GM12892 (cell line): ENCODE measurements at regions not wholly inside any gene's neighbourhood (a gene's known extent, or its start where the extent isn't known, plus 50 kb on each side); places are given as distances from the start of the nearest gene placed in this dataset.

ENCODE experiments used
- POLR2A ChIP-seq: IDR thresholded peaks from 2 replicates; pipeline ENCODE4 v1.6.1; 2011; ENCODE audit warnings: low read depth, low read length, control low read depth
- POLR2AphosphoS5 ChIP-seq: IDR thresholded peaks from 2 replicates; pipeline ENCODE4 v1.6.1; 2011; ENCODE audit warnings: low read depth, low read length, control low read depth
- TAF1 ChIP-seq: IDR thresholded peaks from 2 replicates; pipeline ENCODE4 v1.6.1; 2011; ENCODE audit warnings: low read depth, mild to moderate bottlenecking, control low read depth, low read length, borderline replicate concordance

GRCh38 chr13:26487781-26488180, 69.7 kb upstream of the WASF3 start:
- TF ChIP-seq POLR2A = no peak
- no peak for TF ChIP-seq POLR2AphosphoS5
- no peak for TF ChIP-seq TAF1
